ENCODE measurements at regions not wholly inside any gene's neighbourhood (a gene's known extent, or its start where the extent isn't known, plus 50 kb on each side); places are given as distances from the start of the nearest gene placed in this dataset.

DNA sequence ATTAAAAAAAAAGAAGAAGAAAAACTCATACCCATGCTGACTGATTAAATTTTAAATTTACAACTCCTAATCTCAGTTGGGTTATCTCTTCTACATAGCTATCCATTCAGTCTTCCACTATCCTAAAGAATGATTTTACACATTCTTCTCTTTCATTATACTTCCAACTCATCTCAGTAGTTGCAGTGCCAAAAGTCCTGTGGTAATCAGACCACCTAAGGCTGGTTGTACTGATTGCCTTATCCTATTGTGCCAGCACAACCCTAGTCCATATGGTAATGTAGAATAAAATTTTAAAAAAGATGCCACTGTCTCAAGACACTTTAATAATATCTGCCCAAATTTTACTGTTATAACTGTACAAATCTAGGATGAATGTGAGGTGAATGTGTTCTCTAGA, 448.0 kb downstream of the LRRIQ3 start:
- Mint-ChIP-seq H3K4me1 (ENCODE audit: low read depth, unreplicated experiment) (no peaks in the 10 kb centered on the region), H3K27ac (ENCODE audit: unreplicated experiment) (no peak overlapping the region), H3K4me3 (ENCODE audit: unreplicated experiment) (no peak overlapping the region), H3K36me3 (ENCODE audit: unreplicated experiment) (no peaks in the 10 kb centered on the region), H3K27me3 (ENCODE audit: unreplicated experiment) (no peaks in the 10 kb centered on the region), H3K9me3 (ENCODE audit: unreplicated experiment) (no peaks in the 10 kb centered on the region)
- TF ChIP-seq, protein P1, sequence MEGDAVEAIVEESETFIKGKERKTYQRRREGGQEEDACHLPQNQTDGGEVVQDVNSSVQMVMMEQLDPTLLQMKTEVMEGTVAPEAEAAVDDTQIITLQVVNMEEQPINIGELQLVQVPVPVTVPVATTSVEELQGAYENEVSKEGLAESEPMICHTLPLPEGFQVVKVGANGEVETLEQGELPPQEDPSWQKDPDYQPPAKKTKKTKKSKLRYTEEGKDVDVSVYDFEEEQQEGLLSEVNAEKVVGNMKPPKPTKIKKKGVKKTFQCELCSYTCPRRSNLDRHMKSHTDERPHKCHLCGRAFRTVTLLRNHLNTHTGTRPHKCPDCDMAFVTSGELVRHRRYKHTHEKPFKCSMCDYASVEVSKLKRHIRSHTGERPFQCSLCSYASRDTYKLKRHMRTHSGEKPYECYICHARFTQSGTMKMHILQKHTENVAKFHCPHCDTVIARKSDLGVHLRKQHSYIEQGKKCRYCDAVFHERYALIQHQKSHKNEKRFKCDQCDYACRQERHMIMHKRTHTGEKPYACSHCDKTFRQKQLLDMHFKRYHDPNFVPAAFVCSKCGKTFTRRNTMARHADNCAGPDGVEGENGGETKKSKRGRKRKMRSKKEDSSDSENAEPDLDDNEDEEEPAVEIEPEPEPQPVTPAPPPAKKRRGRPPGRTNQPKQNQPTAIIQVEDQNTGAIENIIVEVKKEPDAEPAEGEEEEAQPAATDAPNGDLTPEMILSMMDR (IDR thresholded peaks at IDR 0.05; ENCODE audit: partially characterized antibody, unreplicated experiment), result no peak
- DNase-seq, result no peak

DNA sequence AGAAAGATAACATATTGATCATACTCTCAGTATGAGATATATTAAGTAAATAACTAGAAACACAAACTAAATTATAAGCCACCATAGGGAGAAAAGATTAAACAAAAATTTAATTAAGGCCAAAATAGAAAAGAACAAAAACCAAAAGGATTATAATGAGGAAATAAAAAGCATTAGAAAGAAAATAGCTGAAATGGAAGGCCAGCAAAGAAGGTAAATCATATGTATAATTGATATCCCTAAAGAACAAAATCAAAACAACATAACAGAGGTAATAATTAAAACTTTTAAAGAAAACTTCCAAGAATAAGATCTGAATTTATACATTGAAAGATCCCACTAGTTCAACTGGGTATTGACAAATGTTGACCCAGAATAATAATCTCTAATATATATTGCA, 453.0 kb downstream of the LRRIQ3 start:
- no peaks in the 10 kb centered on the region for H3K36me3 Mint-ChIP-seq (ENCODE audit: unreplicated experiment)
- H3K27ac Mint-ChIP-seq (ENCODE audit: unreplicated experiment), result no peak overlapping the region
- no peaks in the 10 kb centered on the region for H3K4me1 Mint-ChIP-seq (ENCODE audit: low read depth, unreplicated experiment)
- no peaks in the 10 kb centered on the region for H3K9me3 Mint-ChIP-seq (ENCODE audit: unreplicated experiment)
- TF ChIP-seq, protein P1 (IDR thresholded peaks at IDR 0.05; ENCODE audit: partially characterized antibody, unreplicated experiment), result no peak
- no peak for DNase-seq
- no peak overlapping the region for H3K4me3 Mint-ChIP-seq (ENCODE audit: unreplicated experiment)
- H3K27me3 Mint-ChIP-seq (ENCODE audit: unreplicated experiment), result no peaks in the 10 kb centered on the region

DNA sequence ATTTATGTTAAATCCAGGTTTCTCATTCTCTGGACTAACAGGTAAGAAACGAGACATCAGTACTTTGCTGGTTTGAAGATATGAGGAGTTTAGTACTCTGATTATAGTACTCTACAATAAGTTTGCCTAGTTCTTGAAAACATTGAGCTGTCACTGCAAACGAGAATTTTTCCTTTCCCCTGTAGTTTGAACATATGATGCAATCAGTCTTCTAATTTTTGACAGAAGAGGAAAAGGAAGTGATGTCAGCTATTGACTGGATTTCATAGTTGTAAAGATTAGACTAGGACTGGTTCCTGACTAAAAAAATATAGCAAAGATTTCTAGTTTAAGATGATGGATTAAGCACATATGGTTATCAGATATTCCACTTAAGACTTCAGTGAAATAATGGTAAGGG, 461.9 kb downstream of the LRRIQ3 start:
- TF ChIP-seq, protein P1 (IDR thresholded peaks at IDR 0.05; ENCODE audit: partially characterized antibody, unreplicated experiment), result no peak
- Mint-ChIP-seq H3K27me3 (ENCODE audit: unreplicated experiment) (peaks cover 1% of the 10 kb centered on the region), H3K4me1 (ENCODE audit: low read depth, unreplicated experiment) (no peaks in the 10 kb centered on the region), H3K9me3 (ENCODE audit: unreplicated experiment) (no peaks in the 10 kb centered on the region), H3K36me3 (ENCODE audit: unreplicated experiment) (no peaks in the 10 kb centered on the region), H3K4me3 (ENCODE audit: unreplicated experiment) (no peak overlapping the region), H3K27ac (ENCODE audit: unreplicated experiment) (no peak overlapping the region)
- DNase-seq, result no peak

DNA sequence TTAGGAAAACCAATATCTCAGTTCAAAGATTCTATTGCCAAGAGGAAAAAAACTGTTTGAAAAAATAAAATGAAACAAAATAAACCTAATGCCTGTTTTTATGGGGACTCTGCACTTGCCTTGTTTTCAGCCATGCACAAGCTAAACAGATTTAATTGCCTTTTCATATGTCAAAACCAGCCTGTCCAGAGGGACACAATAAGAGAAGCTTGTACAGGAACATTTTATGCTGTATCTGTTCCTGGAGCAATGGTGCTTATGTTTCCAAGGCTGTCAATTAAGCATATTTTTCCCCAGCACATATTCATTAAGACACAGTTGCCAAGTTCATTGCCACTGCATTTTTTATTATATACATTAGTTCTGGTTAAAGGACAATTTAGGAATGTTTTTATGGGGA, 470.9 kb downstream of the LRRIQ3 start:
- no peak for DNase-seq
- Mint-ChIP-seq H3K4me1 (ENCODE audit: low read depth, unreplicated experiment) (no peaks in the 10 kb centered on the region), H3K9me3 (ENCODE audit: unreplicated experiment) (no peaks in the 10 kb centered on the region), H3K27ac (ENCODE audit: unreplicated experiment) (no peak overlapping the region), H3K27me3 (ENCODE audit: unreplicated experiment) (no peaks in the 10 kb centered on the region), H3K36me3 (ENCODE audit: unreplicated experiment) (no peaks in the 10 kb centered on the region), H3K4me3 (ENCODE audit: unreplicated experiment) (no peak overlapping the region)
- TF ChIP-seq, protein P1 (IDR thresholded peaks at IDR 0.05; ENCODE audit: partially characterized antibody, unreplicated experiment), result no peak

DNA sequence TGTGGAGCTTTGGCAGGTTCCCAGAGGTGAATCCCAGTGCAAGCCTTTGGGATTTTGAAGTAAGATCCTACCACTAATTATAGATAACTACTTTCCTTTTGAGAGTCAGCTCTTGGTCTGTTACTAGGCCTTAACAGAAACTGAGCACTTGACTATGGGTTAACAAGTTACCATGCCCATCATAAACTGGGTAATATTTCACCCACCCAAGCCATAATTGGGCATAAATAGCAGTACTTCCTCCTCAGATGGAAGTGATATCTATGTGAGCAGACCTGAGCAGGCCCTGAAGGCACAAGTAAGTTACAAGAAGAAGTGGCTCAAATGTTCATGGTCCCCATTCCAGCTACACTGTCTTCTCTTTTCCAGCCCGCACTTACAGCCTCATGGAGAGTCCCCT, 475.9 kb downstream of the LRRIQ3 start:
- TF ChIP-seq, protein P1 (IDR thresholded peaks at IDR 0.05; ENCODE audit: partially characterized antibody, unreplicated experiment), result no peak
- no peaks in the 10 kb centered on the region for H3K9me3 Mint-ChIP-seq (ENCODE audit: unreplicated experiment)
- H3K27me3 Mint-ChIP-seq (ENCODE audit: unreplicated experiment), result no peaks in the 10 kb centered on the region
- H3K4me1 Mint-ChIP-seq (ENCODE audit: low read depth, unreplicated experiment), result no peaks in the 10 kb centered on the region
- no peak overlapping the region for H3K4me3 Mint-ChIP-seq (ENCODE audit: unreplicated experiment)
- H3K27ac Mint-ChIP-seq (ENCODE audit: unreplicated experiment), result no peak overlapping the region
- no peak for DNase-seq
- no peaks in the 10 kb centered on the region for H3K36me3 Mint-ChIP-seq (ENCODE audit: unreplicated experiment)

Measured in glutamatergic neuron (in vitro differentiated cells).